ENCODE measurements at regions not wholly inside any gene's neighbourhood (a gene's known extent, or its start where the extent isn't known, plus 50 kb on each side); places are given as distances from the start of the nearest gene placed in this dataset.
"Not testable (repeated sequence)": the region's sequence is repeated elsewhere in the genome, so short reads cannot be mapped to it uniquely, and the experiment has no call there.

- no peak for DNase-seq
Observed at GRCh38 chr12:25797949-25798348, 160.5 kb upstream of the RASSF8 start.

DNA sequence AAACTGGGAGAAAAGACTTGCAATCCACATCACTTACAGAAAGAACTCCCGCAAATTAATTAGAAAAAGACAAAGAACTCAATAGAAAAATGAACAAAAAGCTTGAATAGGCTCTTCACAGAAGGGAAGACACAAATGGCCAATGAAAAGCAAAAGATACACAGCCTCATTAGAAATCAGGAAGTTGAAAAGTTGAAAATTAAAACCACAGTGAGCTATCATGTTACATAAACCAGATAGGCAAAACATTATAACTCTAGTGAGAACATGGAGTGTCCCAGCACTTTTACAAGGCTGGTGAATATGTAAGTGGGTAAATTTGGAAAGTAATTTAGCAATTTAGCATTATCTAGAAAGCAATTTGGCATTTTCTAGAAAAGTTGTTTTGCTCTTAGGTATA is 158.4 kb upstream of the RASSF8 start:
- DNase-seq: no peak

DNA sequence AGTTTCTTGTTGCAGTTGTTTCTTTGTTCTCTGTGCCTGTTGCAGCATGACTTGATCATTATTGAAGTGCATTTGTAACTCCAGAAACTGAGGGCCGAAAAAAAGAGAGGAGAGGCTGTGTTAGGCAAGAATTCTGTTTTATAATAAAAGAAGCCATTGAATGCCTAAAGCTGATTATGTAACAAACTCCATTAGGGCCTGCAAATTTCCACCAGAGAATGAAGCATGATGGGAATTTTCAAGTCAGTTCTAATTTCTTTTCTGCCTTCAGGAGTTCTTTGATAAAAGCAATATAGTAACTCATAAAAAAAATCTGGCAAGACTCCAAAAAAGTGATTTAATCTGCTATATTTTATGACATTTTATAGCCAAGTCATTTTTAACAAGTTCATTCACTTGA is 156.7 kb upstream of the RASSF8 start:
- no peak for DNase-seq

- DNase-seq: no peak
Observed at GRCh38 chr12:25802143-25802542, 156.3 kb upstream of the RASSF8 start.

DNA sequence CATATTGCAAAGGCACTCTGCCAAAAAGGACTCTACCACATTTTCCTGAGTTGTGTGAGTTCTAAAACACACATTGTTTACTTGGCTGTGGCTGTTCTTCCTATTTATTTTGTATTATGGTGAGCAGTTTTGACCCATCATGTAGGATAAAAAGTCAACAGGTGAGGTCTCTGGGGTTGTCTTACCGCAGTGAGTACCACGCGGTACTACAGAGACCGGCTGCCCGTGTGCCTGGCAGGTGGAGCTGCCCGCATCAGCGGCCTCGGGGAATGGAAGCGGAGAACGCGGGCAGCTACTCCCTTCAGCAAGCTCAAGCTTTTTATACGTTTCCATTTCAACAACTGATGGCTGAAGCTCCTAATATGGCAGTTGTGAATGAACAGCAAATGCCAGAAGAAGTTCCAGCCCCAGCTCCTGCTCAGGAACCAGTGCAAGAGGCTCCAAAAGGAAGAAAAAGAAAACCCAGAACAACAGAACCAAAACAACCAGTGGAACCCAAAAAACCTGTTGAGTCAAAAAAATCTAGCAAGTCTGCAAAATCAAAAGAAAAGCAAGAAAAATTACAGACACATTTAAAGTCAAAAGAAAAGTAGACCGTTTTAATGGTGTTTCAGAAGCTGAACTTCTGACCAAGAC is 155.3 kb upstream of the RASSF8 start:
- DNase-seq: not testable (repeated sequence)

GRCh38 chr12:25804286-25804685 is 154.2 kb upstream of the RASSF8 start:
- DNase-seq: not testable (repeated sequence)

- no peak for DNase-seq
Observed at GRCh38 chr12:25806271-25806670, 152.2 kb upstream of the RASSF8 start.

DNA sequence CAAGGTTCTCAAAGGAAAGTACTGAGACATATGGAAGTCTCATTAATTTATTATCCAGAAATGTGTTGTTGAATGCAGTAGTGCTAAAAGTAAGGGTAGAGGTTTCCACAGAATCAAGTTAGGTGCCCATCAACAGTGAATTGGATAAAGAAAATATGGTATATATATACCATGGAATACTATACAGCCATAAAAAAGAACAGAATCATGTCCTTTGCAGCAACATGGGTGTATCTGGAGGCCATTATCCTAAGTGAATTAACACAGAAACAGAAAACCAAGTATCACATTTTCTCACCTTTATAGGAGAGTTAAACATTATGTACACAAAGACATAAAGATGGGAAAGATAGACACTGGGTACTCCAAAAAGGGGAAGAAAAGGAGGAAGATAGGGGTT is 149.9 kb upstream of the RASSF8 start:
- DNase-seq: no peak

DNA sequence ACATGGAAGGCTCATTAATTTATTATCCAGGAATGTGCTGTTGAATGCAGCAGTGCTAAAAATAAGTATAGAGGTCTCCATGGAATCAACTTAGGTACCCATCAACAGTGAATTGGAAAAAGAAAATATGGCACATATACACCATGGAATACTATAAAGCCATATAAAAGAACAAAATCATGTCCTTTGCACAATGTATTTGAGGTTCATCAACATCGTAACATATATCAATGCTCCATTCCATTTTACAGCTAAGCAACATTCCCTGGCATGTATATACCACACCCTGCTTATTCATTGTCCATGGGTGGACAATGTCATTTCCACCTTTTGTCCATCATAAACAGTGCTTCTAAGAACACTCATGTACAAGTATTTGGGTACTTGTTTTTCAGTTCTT is 147.8 kb upstream of the RASSF8 start:
- no peak for DNase-seq

DNA sequence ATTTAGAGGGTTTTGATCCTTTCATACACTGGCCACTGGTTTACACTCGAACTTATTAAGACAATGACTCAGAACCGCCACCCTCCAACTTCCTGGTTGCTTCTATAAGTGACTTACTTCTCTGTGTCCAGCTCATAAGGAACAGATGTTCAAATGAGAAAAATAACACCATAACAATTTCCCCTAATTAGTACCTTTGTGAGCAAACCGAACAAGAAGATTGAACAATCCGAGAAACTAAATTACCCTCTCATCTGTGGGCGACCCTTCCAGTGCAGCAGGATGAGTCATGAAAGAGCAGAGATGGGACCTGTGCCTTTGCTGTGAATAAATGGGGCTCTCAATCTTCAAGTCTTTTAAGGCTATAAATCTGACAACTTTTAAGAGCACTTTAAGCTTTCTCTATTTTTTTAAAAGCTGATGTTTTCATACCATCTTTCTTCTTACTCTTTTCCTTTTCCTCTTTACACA is 146.8 kb upstream of the RASSF8 start:
- no peak for DNase-seq

DNA sequence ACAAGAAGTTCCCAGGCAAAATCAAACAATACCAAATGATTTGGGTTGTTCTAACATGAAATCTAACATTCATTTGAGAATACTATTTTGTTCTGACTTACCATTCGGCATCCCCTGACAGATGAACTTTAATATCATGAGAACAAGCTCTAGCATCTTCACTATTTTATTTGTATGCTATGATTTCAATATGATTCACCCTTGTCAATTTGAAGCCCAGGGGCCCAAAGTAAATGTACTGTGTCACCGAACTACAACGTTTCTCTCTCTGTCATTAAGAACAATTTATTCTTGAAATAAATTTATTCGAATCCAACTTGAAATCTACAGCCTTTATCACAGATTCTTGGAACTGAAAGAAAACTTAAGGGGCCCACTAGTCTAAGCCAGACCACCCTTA is 146.2 kb upstream of the RASSF8 start:
- no peak for DNase-seq

GRCh38 chr12:25813843-25814242 is 144.6 kb upstream of the RASSF8 start:
- no peak for DNase-seq

DNA sequence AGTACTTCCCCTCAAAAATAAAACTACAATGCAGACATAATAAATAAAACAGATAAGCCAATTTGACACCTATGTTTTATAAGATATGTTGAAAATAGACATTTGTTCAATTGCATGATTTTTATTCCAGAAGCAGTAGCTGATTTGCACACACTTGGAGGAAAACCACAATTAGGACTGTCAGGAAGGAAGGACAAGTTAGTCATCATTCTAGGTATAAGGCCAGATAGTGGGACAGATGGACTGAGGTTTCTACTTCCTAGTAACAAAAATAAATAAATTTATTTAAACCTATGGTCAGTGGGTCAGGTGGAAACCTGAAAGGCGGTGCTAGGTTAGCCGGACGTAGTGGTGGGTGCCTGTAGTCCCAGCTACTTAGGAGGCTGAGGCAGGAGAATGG is 141.8 kb upstream of the RASSF8 start:
- DNase-seq: no peak

DNA sequence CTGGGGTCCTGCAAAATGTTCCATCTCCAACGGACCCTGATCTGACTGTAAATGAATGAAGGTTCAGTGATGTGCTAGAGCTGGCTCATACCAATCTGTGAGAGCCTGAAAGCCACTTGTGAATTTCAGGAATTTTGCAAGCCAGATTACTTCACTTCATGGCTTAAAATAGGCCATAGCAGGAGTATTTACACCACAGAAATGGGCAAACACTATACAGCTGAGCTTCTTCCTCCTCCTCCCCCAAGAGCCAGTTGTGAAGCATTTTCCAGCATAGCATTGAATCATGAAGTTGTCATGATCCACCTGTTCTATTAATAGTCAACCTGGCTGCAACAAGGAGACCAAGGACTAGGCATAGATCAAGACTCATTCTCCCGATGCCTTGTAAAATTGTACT is 141.3 kb upstream of the RASSF8 start:
- no peak for DNase-seq

DNA sequence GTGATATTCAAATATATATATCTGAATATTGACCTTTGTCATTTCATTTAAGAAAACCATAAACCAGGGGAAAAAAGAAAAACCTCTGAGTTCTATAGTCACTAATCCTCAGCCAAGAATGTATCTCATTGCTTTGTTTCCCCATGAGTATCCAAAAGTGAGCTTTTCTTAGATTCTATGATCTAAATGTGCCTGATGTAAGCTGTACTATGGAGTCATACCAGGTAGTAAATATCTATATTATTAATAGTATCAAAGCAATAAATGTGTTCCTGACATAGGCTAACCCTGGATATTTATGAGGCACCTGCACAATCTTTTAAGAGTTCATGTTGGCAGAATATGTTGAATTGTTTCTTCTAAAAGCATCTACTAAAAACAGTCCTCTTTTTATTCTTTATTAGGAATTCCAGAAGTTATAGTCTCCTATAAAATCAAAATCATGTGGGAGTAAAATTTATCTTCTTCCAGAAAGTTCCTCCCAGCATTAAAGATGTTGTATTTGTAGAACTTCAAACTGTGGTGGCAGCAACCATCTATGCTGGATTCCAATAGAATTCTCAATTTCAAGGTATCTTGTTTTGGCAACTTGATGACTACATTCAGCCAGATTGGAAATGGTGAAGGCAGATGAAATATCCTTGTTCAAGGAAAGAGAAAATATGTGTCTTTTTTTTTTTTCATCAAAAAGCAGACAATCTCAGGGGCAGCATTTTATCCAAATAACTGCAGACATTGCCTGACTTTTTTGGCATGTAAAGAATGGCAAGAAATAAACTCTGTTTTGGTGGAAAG is 139.7 kb upstream of the RASSF8 start:
- no peak for DNase-seq

- DNase-seq: no peak
Observed at GRCh38 chr12:25819691-25820090, 138.8 kb upstream of the RASSF8 start.

- no peak for DNase-seq
Observed at GRCh38 chr12:25822281-25822680, 136.2 kb upstream of the RASSF8 start.

DNA sequence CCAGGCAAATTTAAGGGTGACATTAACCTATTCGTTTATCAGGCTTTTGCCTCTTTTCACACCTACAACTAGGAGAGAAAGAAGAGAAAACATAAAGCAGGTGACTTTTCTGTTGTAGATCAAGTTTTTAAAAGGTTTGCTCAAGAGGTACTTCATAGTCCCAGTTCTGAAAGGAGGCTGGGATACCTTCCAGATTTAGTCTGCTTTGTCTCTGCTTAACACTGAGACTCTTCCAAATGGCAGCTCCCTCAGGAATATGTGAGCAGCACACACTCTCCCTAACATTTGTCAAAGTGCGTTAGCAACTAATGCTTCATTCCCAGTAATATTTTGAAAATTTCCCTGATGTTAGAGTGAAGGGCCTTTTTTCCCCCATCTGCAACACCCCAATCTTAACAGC is 133.7 kb upstream of the RASSF8 start:
- DNase-seq: no peak

DNA sequence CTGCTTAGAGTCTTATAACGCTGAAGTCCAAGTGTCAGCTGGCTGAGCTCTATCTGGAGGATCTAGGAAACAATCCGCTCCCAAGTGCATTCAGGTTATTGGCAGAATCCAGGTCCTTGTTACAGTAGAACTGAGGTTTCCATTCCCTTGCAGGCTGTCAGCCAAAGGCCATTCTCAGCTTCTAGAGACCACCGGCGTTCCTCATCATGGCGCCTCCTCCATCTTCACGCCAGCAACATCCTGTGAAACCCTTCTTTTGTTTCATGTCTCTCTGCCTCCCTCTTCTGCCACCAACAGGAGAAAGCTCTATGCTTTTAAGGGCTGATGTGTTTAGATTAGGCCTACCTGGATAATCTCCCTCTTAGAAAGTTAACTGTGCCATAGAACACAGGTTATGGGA is 133.0 kb upstream of the RASSF8 start:
- no peak for DNase-seq

DNA sequence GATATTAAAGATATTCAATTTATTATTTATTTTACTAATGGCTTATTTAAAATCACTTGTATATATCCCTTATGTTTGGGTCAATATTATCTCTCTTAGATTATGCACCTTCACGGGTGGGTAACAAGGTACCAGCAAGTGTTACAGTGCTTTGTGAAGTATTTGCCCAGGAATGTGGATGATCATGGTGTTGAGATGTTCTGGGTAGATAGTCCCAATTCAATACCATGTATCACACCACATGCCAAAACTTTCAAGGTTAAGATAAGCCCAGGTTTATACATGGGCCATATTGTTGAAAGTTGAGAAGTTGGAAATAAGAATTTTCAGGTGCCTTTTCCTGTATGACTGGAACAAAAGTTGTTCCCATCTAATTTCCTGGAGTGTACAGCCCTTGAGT is 131.3 kb upstream of the RASSF8 start:
- no peak for DNase-seq

- DNase-seq: no peak
Observed at GRCh38 chr12:25827747-25828146, 130.7 kb upstream of the RASSF8 start.

DNA sequence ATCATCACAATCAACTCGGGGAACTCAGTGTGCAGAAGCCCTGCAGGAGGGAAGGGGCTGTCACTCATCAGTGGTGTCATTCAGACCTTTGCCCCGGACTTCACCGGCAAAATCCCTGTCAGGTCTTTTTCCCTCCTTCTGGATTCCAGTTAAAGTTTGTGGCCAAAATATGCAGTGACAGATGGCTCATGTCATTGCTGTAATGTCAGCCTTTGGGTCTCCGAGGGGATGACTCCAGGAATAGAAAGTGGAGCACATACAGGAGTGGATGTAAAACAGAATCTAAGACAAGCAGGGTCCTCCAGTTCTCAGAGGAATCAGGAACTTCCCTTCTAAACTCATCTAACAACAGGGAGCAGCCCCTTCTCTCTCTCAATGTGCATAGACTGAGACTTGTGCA is 130.3 kb upstream of the RASSF8 start:
- DNase-seq: no peak

DNA sequence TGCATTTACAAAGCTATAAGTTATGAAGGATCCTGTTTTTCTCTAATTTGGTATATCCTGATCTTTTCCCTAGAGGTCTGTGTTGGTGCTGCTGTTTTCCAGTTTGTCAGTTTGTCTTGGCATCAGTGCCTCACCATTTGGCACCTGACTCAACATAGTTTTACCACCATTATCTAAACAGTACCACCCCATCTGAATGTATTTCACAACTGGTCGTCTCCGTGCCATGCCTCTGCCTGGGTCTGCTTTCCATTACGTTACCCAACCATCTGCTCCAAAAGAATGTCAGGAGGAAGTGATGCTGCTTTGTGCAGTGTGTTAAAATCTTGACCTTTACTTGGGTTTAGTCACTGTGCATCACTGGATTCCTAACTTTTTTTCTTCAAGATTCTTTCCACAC is 129.3 kb upstream of the RASSF8 start:
- DNase-seq: no peak

DNA sequence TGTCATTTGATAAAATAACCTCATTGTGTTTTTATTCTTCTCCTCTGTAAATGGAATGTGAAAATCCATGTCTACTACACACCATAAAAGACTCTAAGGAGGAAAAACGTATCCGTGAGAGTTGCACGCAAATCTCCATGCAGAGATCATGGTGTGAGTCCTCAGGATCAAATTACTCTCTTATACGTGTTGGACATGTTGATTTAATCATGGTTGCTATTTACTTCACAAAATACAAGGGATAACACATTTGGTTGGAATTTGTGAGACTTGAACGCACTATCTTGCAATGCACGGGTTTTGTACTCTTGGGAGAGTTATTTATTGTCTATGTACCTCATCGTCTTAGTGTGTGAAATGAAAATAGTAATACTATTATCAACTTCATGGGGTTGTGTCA is 128.0 kb upstream of the RASSF8 start:
- DNase-seq: no peak

DNA sequence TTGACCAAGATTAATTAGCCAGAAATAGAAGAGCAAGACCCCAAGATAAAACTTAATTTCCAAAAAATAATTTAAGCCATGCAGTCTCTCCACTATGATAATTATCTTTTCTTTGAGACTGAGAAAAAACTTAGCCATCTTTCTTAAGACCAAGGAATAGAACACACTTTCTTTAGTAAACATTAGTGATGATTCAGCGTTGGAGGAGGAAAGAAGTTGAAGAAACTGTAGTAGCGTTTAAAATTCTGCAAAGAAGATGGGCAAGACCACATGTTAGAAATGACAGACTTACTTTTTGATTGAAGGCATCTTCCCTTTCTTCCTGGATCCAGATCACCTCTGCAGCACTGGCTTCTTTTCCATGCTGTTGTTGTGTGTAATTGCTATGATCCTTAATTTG is 124.8 kb upstream of the RASSF8 start:
- no peak for DNase-seq

All from GDM1 (cell line).